HG02885 (cell line): ENCODE measurements at regions not wholly inside any gene's neighbourhood (a gene's known extent, or its start where the extent isn't known, plus 50 kb on each side); places are given as distances from the start of the nearest gene placed in this dataset.

Experiments used
- ATAC-seq: cut with Tn5 transposase; IDR thresholded peaks from one replicate; pipeline ENCODE4 v1.9.1; 2021; ENCODE audit warnings: mild to moderate bottlenecking; ENCODE audit not compliant: unreplicated experiment, poor library complexity

DNA sequence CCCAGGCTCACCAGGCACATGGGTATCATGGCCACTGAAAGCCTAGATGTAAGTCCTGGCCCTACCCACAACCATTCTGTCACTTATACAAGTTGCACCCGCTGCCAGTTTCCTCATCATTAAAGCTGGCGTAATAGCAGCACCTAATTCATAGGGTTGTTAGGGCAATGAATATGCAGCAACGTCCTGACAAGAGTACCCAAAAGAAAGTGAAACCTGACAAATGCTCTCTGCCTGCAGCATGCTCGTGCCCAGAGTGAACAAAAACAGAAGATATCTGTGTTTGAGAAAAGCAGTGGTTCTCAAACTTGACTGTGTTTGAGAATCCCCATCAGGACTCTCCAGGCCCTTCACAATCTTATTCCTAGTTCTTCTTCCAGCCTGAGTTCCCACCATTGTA, 632.4 kb downstream of the SEMA5A start:
- no peak for ATAC-seq

DNA sequence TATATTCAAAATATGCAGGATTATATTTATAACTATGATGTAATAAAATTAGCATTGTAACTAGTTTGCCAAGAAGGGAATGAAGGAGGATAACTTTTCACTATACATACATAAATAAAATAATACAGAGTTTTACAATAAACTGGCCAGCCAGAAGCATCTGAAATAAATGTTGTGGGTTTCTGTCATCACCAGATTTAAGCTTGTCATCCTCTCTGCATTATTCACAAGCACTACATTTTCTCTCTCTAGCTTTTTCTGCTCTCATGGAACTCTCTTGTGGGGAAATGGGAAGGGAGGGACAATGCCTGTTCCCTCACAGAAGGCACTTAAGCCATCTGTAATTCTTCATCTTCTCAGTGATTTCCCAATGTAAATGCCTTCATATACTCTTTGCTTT, 626.8 kb downstream of the SEMA5A start:
- no peak for ATAC-seq

DNA sequence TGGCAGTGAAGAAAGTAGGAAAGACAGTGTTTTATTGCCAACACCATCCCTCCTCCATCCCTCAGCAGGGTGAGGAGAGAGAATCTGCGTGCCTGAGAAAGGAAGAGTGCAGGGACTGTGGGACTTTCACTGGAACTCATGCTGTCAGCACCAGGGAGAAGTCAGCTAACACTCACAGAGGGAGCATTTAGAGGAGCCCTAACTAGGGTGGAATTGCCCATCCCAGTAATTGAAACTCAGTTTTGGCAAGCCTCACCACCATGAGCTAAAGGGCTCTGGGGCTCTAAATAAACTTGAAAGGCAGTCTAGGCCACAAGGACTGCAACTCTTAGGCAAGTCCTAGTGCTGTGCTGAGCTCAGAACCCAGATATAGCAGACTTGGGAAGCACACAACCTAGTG, 622.3 kb downstream of the SEMA5A start:
- no peak for ATAC-seq

DNA sequence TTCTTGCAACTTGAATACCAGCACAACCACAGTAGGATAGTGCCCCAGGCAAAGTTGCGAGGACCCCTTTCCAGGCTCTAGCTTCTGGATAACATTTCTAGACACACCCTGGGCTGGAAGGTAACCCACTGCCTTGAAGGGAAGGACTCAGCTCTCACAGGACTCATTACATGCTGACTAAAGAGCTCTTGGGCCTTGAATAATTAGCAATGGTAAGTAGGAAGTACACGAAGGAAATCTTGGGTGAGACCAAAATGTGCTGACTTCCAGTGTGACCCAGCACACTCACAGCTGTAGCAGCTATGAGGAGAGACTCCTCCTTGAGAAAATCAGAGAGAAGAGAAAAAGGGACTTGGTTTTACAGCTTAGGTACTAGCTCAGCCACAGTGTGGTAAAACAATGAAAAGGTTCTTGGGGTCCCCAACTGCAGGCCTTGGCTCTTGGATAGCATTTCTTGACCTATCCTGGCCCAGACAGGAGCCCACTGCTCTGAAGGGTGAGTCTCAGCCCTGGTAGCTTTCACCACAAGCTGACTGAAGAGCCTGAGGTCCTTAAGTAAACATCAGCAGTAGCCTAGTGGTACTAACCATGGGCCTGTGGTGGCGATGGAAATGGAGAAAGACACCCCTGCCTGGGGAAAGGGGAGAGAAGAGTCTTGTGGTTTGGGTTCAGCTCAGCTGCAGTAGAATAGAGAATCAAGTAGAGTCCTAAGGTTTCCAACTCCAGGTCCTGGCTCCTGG, 621.7 kb downstream of the SEMA5A start:
- ATAC-seq: no peak

DNA sequence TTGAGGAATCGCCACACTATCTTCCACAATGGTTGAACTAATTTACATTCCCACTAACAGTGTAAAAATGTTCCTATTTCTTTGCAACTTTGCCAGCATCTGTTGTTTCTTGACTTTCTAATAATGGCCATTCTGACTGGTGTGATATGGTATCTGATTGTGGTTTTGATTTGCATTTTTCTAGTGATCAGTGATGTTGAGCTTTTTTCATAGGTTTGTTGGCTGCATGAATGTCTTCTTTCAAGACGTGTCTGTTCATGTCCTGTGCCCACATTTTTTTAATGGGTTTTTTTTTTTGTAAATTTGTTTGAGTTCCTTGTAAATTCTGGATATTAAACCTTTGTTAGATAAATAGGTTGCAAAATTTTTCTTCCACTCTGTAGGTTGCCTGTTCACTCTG, 615.9 kb downstream of the SEMA5A start:
- ATAC-seq: no peak

DNA sequence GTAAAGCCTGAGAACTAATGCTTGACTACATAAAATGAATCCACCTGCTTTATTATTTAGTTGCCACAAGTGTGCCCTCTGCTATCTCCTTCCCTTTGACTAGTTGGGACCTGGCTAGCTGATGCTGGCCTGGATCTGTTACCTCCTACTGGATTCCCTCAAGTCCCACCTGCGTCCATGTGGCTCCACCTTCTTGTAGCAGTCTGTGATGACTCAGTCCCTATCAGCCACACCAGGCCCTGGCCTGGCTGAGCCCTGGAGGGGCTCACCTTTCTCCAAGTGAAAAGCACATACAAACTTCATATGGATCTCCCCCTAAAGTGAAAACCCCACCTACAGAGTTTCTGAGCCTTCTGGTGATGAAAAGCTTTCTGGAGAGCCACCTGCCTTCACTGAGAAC, 611.4 kb downstream of the SEMA5A start:
- no peak for ATAC-seq

DNA sequence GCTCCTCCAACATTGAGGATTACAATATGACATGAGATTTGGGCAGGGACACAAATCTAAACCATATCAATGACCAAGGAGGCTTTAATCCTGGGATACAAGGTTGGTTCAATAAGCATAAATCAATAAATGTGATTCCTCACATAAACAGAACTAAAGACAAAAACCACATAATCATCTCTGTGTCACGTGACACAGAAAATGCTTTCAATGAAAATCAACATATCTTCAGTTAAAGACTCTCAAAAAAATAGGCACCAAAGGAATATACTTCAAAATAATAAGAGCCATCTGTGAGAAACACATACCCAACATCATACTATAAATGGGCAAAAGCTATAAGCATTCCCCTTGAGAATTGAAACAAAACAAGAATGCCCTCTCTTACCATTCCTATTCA, 604.9 kb downstream of the SEMA5A start:
- ATAC-seq: no peak

DNA sequence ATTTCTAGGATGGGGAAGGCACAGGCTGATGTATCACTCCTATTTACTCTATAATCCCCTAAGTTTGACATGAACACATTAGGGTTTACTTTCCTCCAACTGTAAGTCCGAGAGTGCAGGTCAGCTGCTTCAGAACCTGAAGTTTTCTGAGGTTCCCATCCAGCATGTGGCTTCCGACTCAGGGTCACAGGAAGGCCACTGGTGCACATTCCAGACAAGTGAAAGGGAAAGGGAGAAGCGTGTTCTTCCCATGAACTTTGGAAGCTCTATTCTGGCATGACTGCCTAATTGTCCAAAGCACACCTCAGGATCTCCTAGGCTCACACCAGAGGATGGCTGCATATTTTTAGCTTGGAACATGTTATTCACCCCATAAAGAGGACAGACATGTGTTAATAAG, 602.6 kb downstream of the SEMA5A start:
- ATAC-seq: no peak

DNA sequence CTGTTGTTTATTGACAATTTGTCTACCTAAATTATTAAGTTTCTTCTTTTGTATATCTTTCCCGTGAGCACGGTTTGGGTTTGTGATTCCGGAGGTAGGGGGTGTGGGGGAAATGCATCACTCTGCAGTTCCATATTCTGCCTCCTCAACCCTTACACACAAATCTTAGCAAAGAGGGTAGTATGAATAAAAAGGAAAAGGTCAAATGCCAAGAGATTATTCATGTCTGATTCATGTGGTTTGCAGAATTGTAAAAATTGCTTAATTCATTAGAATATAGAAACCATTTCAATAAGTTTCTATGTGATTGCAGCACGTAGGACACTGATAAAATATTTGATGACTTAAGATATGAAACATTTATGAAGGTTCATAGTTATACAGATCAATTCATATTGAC, 601.9 kb downstream of the SEMA5A start:
- no peak for ATAC-seq

DNA sequence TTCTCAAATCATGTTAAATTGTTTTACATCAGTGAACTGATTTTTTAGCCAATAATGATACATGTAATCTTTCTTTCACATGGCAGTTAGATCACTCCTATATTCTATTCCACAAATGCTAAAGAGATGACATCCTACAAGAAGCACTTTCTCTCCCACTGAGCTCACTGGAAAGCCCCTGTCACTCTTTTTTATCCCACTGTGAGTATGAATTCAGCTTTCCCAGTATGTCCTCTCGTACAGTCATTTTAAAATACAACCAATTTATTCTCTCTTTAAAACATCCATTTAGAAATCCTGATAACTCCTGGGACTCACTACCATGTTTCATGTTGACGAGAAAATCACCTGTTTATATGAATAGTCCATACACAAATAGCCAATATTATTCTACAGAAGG, 599.9 kb downstream of the SEMA5A start:
- ATAC-seq: no peak

DNA sequence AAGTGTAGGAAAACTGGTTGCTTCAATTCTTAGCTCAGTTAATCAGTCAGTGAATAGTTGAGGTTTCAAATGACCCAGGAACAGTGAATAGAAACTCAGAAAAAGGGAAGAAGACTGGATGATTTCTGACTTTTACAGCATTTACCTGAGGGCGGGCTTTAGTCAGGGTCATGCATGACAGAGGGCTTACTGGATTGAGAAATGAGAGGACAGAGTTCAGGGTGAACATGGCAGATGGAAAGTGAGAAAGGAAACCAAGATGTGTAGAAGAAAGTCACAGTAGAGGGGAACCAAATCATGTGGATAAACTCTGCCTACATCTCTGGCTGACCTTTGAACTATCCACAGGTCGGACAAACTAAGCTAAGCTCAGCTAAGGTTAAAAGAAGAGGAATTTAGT, 596.0 kb downstream of the SEMA5A start:
- ATAC-seq: peak; percentile 95

DNA sequence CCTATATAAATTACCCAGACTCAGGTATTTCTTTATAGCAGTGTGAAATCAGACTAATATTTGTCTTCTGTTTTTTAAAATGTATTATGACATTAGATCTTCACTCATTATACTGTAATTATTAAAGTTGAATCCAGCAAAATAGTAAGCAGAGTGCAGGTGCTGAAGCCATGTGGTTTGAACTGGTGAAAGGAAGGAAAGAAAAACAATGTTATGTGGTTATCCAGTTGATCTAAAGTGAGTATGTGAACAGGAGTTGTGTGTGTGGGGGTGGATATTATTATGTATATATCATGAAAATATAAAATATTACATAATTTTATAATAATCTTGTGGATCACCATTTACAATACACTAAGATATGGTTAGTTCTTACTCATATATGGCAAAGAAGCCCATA, 593.7 kb downstream of the SEMA5A start:
- ATAC-seq: no peak

DNA sequence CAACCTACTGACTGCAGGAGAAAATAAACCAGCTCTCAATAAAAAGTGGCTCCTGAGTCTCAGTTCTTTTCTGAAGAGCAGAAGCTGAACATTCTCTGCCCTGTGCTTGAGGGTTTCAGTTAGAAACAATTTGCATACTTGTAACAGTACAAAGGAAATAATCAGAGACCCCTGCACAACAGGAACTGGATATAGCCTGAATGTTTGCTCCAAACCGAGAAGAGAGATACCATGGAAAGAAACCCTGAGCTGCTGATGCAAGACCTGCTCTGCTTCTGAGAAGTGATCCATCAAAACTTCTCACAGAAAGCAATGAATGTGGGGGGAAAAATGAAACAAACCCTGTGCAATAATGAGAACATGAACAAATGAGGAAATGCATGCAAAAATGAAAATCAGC, 592.9 kb downstream of the SEMA5A start:
- ATAC-seq: peak; percentile 36

DNA sequence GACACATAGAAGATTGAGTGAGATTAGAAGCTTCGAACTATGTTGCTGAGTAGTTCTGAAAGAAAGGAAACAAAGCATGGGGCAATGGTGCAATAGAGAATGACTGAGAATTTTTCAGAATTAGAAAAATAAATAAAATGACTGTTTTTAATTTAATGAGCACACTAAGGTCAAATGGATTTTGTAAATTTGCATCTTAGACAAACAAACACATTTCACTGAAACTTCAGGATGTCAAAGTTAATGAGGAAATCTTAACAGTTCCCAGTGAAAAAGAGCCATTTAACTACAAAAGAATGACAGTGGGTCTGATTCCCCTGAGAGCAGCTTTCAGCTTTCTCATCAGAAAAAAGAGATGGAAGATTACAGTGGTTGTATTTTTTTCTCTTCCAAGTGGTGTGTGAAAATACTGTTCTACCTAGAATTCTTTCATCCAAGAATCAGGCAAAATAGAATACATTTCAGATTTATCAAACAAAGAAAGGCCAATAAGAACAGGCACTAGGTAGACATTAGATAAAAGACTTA, 591.9 kb downstream of the SEMA5A start:
- no peak for ATAC-seq

DNA sequence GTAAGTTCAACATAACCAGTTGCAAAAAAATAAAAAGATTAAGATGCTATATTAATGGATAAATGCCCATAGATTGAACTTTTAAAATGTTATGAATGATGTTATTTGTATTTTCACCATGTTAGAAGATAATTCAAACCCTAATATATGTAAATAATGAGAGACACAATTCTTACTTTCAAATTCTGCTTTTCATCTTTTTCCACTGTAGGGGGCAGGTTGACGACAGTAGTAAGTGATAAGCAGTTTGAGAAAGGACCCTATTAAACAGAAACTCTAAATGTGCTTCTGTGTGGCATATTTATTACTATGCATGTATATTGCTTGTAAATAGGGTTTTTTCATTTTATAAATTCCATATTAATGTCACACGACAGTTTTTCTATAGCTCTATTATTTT, 591.1 kb downstream of the SEMA5A start:
- ATAC-seq: no peak

DNA sequence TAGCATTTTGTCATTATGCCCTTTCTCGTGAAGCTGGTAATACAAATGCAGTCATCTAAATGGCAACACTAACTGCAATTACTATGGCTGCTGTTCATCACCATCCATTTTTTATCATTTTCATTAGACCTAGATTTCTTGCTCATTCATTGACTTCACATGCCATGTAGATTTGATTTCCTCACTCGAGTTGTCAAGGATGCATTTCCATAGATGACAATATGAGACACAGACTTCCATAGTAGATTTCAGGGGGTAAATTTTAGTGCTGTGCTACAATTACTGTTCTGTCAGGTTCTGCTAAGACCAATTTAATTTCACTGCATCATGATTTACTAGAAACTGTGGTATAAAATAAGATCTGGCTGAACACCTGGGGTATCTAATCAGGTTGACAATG, 589.2 kb downstream of the SEMA5A start:
- no peak for ATAC-seq

DNA sequence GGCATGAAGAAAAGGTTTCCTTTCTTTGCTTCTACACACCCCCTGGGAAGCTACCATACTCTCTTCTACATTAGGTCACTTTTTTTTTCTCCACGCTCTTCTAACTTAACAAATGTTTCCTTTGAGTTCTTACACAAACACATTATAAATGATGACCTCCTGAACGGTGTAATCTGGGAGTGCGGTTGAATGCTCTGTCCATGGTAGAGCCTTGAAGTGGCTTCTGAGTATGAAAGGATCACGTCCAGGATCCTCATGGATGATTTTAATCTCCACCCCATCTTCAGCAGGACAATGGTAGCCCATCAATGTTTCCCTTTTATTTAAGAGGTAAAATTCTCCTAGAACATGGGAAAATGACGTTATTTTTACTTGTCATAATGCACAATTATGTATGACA, 587.3 kb downstream of the SEMA5A start:
- no peak for ATAC-seq

DNA sequence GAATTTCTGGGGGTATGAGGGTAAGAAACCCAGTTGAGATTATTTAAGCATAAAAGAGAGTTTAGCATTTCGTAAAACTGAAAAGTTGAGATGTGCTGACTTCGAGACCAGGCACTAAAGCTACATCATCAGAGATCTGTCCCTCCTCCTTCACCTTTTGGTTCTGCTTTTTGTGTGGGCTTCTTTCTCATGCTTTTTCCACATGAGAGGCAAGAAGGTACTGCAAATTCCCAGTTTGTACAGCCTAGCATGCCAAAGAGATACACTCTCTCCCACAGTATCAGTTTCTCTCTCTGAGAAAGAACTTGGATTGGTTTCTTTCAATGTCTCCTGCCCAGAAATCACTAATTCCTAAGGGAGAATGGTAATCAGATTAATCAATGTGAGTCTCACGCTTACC, 584.7 kb downstream of the SEMA5A start:
- no peak for ATAC-seq

DNA sequence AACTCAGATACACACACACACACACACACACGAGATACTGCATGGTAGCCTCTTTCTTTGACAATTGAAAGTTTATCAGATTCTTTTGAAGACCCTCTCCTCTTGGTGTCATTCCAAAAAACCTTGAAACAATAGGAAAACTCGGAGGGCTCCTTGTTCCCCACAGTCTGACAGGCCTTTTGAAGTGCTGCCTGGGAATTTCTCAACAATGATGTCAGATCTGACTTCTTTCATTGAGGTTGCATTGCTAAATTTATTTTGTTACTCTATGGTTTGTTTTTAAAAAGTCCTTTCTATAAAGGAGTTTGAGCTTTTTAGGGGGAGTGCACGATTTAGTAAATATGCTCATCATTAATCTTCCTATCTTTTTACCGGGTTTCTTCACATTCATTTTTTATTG, 583.9 kb downstream of the SEMA5A start:
- ATAC-seq: no peak

DNA sequence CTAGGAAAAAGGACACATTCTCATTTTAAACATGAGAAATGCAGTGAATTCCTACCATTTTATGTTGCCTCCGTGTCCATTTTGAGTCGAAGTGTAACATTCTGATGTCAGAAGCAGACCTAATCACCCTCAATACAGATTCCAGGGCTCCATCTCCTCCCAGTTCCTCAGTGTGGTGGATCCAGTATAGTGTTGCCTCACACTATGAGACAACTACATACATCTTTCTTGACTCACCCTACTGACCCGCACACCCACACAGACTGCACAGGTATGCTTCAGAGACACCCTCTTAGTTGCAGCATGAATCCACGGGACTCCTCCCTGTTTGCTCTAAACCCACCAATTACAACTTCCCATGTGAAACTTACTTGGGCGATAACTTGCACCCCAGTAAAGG, 564.9 kb downstream of the SEMA5A start:
- ATAC-seq: no peak

DNA sequence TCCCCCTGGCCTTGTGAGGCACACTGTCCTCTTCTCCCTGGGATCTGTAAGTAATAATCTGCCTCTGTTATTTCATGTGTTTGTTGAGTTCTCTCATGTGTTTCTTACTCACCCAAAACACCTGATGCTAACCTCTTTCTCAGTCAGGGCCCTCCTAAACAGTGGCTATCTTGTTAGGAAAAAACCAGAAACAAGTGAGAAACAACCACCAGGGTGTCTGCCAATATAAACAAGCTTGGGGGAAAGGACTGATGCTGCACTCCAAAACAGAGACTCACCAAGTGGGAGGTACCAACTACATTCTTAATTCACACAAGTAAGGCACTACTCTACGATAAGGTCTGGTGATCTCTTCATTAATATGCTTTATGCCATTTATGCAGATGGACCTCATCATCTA, 564.4 kb downstream of the SEMA5A start:
- ATAC-seq: no peak

DNA sequence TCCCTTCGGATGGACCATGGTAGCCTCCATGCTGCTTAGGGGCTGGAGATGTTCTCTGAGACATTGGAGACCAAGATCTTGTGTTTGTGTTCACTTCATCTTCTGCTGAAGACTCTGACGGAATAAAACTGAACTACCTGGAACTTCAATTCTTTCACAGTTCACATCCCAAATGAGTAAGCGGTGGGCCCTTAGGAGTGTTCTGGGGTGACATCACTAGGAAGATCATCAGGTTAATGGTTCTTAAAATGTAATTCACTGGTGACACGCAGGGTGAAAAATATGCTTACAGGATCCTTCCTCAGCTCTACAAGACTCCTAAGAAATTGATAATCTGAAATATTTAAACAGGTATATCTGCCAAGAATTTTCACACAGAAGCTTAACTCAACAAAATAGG, 561.5 kb downstream of the SEMA5A start:
- ATAC-seq: no peak
